Medulla oblongata (tissue), 1 donor: ENCODE measurements at regions not wholly inside any gene's neighbourhood (a gene's known extent, or its start where the extent isn't known, plus 50 kb on each side); places are given as distances from the start of the nearest gene placed in this dataset.
"Not testable (repeated sequence)": the region's sequence is repeated elsewhere in the genome, so short reads cannot be mapped to it uniquely, and the experiment has no call there.

Source experiments
- DNase-seq: peaks from one replicate; pipeline ENCODE4 v3.0.0-alpha.2; 2015; ENCODE audit errors: extremely low spot score

GRCh38 chrX:147468600-147468999 is 443.1 kb upstream of the FMR1 start:
- no peak for DNase-seq

GRCh38 chrX:147476008-147476407 is 435.7 kb upstream of the FMR1 start:
- DNase-seq, result peak; percentile 2

- no peak for DNase-seq
Observed at GRCh38 chrX:147478899-147479298, 432.8 kb upstream of the FMR1 start.

- DNase-seq, result no peak
Observed at GRCh38 chrX:147485207-147485606, 426.5 kb upstream of the FMR1 start.

GRCh38 chrX:147494365-147494764 is 417.4 kb upstream of the FMR1 start:
- DNase-seq, result no peak

- no peak for DNase-seq
Observed at GRCh38 chrX:147498796-147499195, 412.9 kb upstream of the FMR1 start.

GRCh38 chrX:147522981-147523380 is 388.7 kb upstream of the FMR1 start:
- no peak for DNase-seq

GRCh38 chrX:147533426-147533825 is 378.3 kb upstream of the FMR1 start:
- DNase-seq, result no peak

- no peak for DNase-seq
Observed at GRCh38 chrX:147537172-147537571, 374.5 kb upstream of the FMR1 start.

GRCh38 chrX:147548023-147548422 is 363.7 kb upstream of the FMR1 start:
- DNase-seq, result not testable (repeated sequence)

- no peak for DNase-seq
Observed at GRCh38 chrX:147550217-147550616, 361.5 kb upstream of the FMR1 start.

- no peak for DNase-seq
Observed at GRCh38 chrX:147559191-147559590, 352.5 kb upstream of the FMR1 start.

- no peak for DNase-seq
Observed at GRCh38 chrX:147565237-147565636, 346.5 kb upstream of the FMR1 start.

GRCh38 chrX:147570483-147570882 is 341.2 kb upstream of the FMR1 start:
- DNase-seq, result no peak

GRCh38 chrX:147573266-147573665 is 338.5 kb upstream of the FMR1 start:
- no peak for DNase-seq

GRCh38 chrX:147602176-147602696 is 309.5 kb upstream of the FMR1 start:
- no peak for DNase-seq

GRCh38 chrX:147626605-147627004 is 285.1 kb upstream of the FMR1 start:
- DNase-seq, result no peak

- no peak for DNase-seq
Observed at GRCh38 chrX:147635186-147635585, 276.5 kb upstream of the FMR1 start.

GRCh38 chrX:147637190-147637589 is 274.5 kb upstream of the FMR1 start:
- no peak for DNase-seq

- no peak for DNase-seq
Observed at GRCh38 chrX:147646949-147647723, 264.6 kb upstream of the FMR1 start.

GRCh38 chrX:147675819-147676218 is 235.9 kb upstream of the FMR1 start:
- DNase-seq, result no peak

GRCh38 chrX:147679356-147680005 is 232.2 kb upstream of the FMR1 start:
- DNase-seq, result no peak

- DNase-seq, result no peak
Observed at GRCh38 chrX:147680251-147680650, 231.5 kb upstream of the FMR1 start.
